Activated B cell treated with CpG ODN at 0.5 μM for 24 hours (primary cell): ENCODE measurements at regions not wholly inside any gene's neighbourhood (a gene's known extent, or its start where the extent isn't known, plus 50 kb on each side); places are given as distances from the start of the nearest gene placed in this dataset.
"Not testable (repeated sequence)": the region's sequence is repeated elsewhere in the genome, so short reads cannot be mapped to it uniquely, and the experiment has no call there.

Experiments
- ATAC-seq: fragments of 200-7000 bp; cut with Tn5 transposase; one replicate; pipeline ENCODE4 v1.10.0; 2021; ENCODE audit warnings: low read depth, mild to moderate bottlenecking, moderate library complexity
- CTCF ChIA-PET: fragments of 350-600 bp; sonication (Branson Sonifier 250); formaldehyde crosslinking; loops from one replicate; lab custom pipeline; 2021; ENCODE audit warnings: antibody characterized with exemption; lab: Charles Lee
- POLR2A ChIA-PET: fragments of 350-600 bp; sonication (Branson Sonifier 250); formaldehyde crosslinking; loops from one replicate; lab custom pipeline; 2021; ENCODE audit warnings: antibody characterized with exemption; lab: Charles Lee
- DNase-seq: peaks from one replicate; pipeline ENCODE4 v3.0.0; 2022
- H3K27ac Mint-ChIP-seq: one replicate; pipeline ENCODE4 v1.8.0; 2020; ENCODE audit warnings: mixed read lengths
- H3K27me3 Mint-ChIP-seq: one replicate; pipeline ENCODE4 v1.8.0; 2021; ENCODE audit warnings: mixed read lengths
- H3K36me3 Mint-ChIP-seq: one replicate; pipeline ENCODE4 v1.8.0; 2021; ENCODE audit warnings: low read depth, mixed read lengths
- H3K4me1 Mint-ChIP-seq: one replicate; pipeline ENCODE4 v1.8.0; 2021; ENCODE audit warnings: mixed read lengths
- H3K4me3 Mint-ChIP-seq: one replicate; pipeline ENCODE4 v1.8.0; 2020; ENCODE audit warnings: mild to moderate bottlenecking, mixed read lengths
- H3K9me3 Mint-ChIP-seq: one replicate; pipeline ENCODE4 v1.8.0; 2020; ENCODE audit warnings: mixed read lengths
- CTCF ChIP-seq: fragments of 200-600 bp; IDR thresholded peaks from one replicate; pipeline ENCODE4 v1.8.0; 2022; ENCODE audit warnings: antibody characterized with exemption, mild to moderate bottlenecking
- intact Hi-C: fragments of 100-400 bp; cut with micrococcal nuclease; formaldehyde crosslinking; loops from one replicate; pipeline ENCODE4 v1.15.1; 2024

- DNase-seq (no peak), ATAC-seq (no peak)
- POLR2A ChIA-PET: no interaction called here
- TF ChIP-seq CTCF: no peak
- Mint-ChIP-seq H3K4me3 (no peak overlapping the region), H3K4me1 (no peaks in the 10 kb centered on the region), H3K27ac (no peak overlapping the region), H3K9me3 (no peaks in the 10 kb centered on the region), H3K36me3 (no peaks in the 10 kb centered on the region), H3K27me3 (no peaks in the 10 kb centered on the region)
- intact Hi-C loops: no loop called here
- CTCF ChIA-PET: no interaction called here
Observed at GRCh38 chrX:138082896-138083295, 517.0 kb downstream of the ZIC3 start.

DNA sequence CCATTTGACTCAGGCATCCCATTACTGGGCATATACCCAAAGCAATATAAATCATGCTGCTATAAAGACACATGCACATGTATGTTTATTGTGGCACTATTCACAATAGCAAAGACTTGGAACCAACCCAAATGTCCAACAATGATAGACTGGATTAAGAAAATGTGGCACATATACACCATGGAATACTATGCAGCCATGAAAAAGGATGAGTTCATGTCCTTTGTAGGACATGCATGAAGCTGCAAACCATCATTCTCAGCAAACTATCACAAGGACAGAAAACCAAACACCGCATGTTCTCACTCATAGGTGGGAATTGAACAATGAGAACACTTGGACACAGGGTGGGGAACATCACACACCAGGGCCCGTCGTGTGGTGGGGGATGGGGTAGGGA is 545.0 kb downstream of the ZIC3 start:
- H3K36me3 Mint-ChIP-seq, H3K4me3 Mint-ChIP-seq, POLR2A ChIA-PET, CTCF ChIA-PET, intact Hi-C loops, H3K4me1 Mint-ChIP-seq, H3K9me3 Mint-ChIP-seq, DNase-seq, H3K27me3 Mint-ChIP-seq, ATAC-seq, H3K27ac Mint-ChIP-seq: not testable (repeated sequence)

DNA sequence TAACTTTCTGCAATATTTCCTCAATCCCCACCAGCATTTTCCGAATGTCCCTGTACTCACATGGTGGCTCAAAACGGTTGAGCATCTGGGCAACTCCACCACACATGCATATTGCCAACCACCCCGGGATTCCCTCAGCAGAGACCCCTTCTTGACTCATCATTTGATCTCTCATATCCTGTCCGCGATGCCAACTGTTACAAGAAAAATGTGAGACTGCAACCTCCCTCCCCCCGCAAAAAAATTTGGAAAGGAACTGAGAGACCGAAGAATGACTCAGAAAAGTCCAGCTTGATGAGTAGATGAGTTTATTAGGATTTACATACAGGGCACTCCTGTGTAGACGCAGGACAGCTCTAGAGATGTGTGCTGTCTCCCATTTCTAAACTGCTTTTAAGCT is 561.4 kb downstream of the ZIC3 start:
- Mint-ChIP-seq H3K36me3 (no peaks in the 10 kb centered on the region), H3K4me3 (no peak overlapping the region), H3K27me3 (no peaks in the 10 kb centered on the region), H3K9me3 (no peaks in the 10 kb centered on the region), H3K4me1 (no peaks in the 10 kb centered on the region), H3K27ac (no peak overlapping the region)
- DNase-seq (no peak), ATAC-seq (no peak)
- intact Hi-C loops: no loop called here
- ChIA-PET CTCF (interaction anchor here (0.9 to 1.2 kb wide), 2 partner anchors 619 to 1843 kb away, joined by 3 read pairs; no protein-coding TSS in a partner anchor), POLR2A (no interaction called here)
- TF ChIP-seq CTCF: no peak

- no peak for DNase-seq
- ChIA-PET CTCF (interaction anchor here (1.2 to 1.3 kb wide), 2 partner anchors 11 to 1843 kb away, joined by 3 read pairs; no protein-coding TSS in a partner anchor), POLR2A (no interaction called here)
- Mint-ChIP-seq H3K27ac (no peak overlapping the region), H3K27me3 (no peaks in the 10 kb centered on the region), H3K4me1 (no peaks in the 10 kb centered on the region), H3K9me3 (no peaks in the 10 kb centered on the region), H3K36me3 (no peaks in the 10 kb centered on the region), H3K4me3 (no peak overlapping the region)
- no peak for ATAC-seq
- no peak for TF ChIP-seq CTCF
- intact Hi-C loops: no loop called here
Observed at GRCh38 chrX:138128027-138128671, 562.2 kb downstream of the ZIC3 start.

GRCh38 chrX:138150709-138151108 is 560.8 kb downstream of the FGF13 start:
- H3K36me3 Mint-ChIP-seq: no peaks in the 10 kb centered on the region
- ChIA-PET CTCF (no interaction called here), POLR2A (no interaction called here)
- no peak for TF ChIP-seq CTCF
- no peaks in the 10 kb centered on the region for H3K27me3 Mint-ChIP-seq
- no peaks in the 10 kb centered on the region for H3K4me1 Mint-ChIP-seq
- intact Hi-C loops: no loop called here
- no peak overlapping the region for H3K27ac Mint-ChIP-seq
- no peak overlapping the region for H3K4me3 Mint-ChIP-seq
- no peak for DNase-seq
- no peak for ATAC-seq
- no peaks in the 10 kb centered on the region for H3K9me3 Mint-ChIP-seq

- Mint-ChIP-seq H3K27me3 (no peaks in the 10 kb centered on the region), H3K9me3 (no peaks in the 10 kb centered on the region), H3K27ac (no peak overlapping the region), H3K4me1 (no peaks in the 10 kb centered on the region), H3K36me3 (no peaks in the 10 kb centered on the region), H3K4me3 (no peak overlapping the region)
- CTCF ChIA-PET: no interaction called here
- no peak for TF ChIP-seq CTCF
- no peak for DNase-seq
- POLR2A ChIA-PET: no interaction called here
- no peak for ATAC-seq
- intact Hi-C loops: no loop called here
Observed at GRCh38 chrX:138157850-138158249, 553.7 kb downstream of the FGF13 start.
